ENCODE measurements at regions not wholly inside any gene's neighbourhood (a gene's known extent, or its start where the extent isn't known, plus 50 kb on each side); places are given as distances from the start of the nearest gene placed in this dataset.

GRCh38 chr9:108297073-108297472, 558.7 kb downstream of the ACTL7B start:
- no peaks in the 10 kb centered on the region for H3K27me3 ChIP-seq
- no peaks in the 10 kb centered on the region for H3K36me3 ChIP-seq
- WGBS, 5 donors = 48 to 84% (median 71%) methylated on average over 4 of the region's 4 CpGs
- peaks cover 0 to 12% (median 6%) of the 10 kb centered on the region in 4 donors for H3K4me1 ChIP-seq
- no peak overlapping the region for H3K4me3 ChIP-seq
- H3K9me3 ChIP-seq = no peaks in the 10 kb centered on the region
- intact Hi-C loops (cut with DNase I; ENCODE audit: low total_unique reads) = no loop called here
- DNase-seq = peak in 1 of 2 donors; percentile 58
- TF ChIP-seq CTCF (IDR thresholded peaks at IDR 0.05) = no peak
- TF ChIP-seq EP300 (IDR thresholded peaks at IDR 0.05) = no peak
- TF ChIP-seq POLR2AphosphoS5 (IDR thresholded peaks at IDR 0.05) = no peak
- TF ChIP-seq POLR2A (IDR thresholded peaks at IDR 0.05) = no peak
- H3K27ac ChIP-seq = peak overlapping the region in 1 of 5 donors; percentile 31

- Histone ChIP-seq H3K27me3 (no peaks in the 10 kb centered on the region), H3K36me3 (no peaks in the 10 kb centered on the region), H3K4me3 (no peak overlapping the region), H3K27ac (no peak overlapping the region), H3K4me1 (peaks cover 0 to 10% (median 6%) of the 10 kb centered on the region in 4 donors), H3K9me3 (no peaks in the 10 kb centered on the region)
- intact Hi-C loops (cut with DNase I; ENCODE audit: low total_unique reads) = no loop called here
- 72 to 95% (median 81%) methylated on average over 1 of the region's 1 CpG for WGBS, 5 donors
- no peak for DNase-seq
- TF ChIP-seq EP300 (IDR thresholded peaks at IDR 0.05) = no peak
- no peak for TF ChIP-seq CTCF (IDR thresholded peaks at IDR 0.05)
- TF ChIP-seq POLR2AphosphoS5 (IDR thresholded peaks at IDR 0.05) = no peak
Observed at GRCh38 chr9:108296056-108296455, 559.7 kb downstream of the ACTL7B start.

- Histone ChIP-seq H3K27ac (no peak overlapping the region), H3K9me3 (no peaks in the 10 kb centered on the region), H3K27me3 (no peaks in the 10 kb centered on the region), H3K36me3 (no peaks in the 10 kb centered on the region), H3K4me3 (no peak overlapping the region), H3K4me1 (no peaks in the 10 kb centered on the region)
- WGBS, 5 donors = 90 to 95% (median 92%) methylated on average over 2 of the region's 2 CpGs
- intact Hi-C loops (cut with DNase I; ENCODE audit: low total_unique reads) = no loop called here
- no peak for DNase-seq
- TF ChIP-seq POLR2A (IDR thresholded peaks at IDR 0.05) (no peak), POLR2AphosphoS5 (IDR thresholded peaks at IDR 0.05) (no peak), CTCF (IDR thresholded peaks at IDR 0.05) (no peak), EP300 (IDR thresholded peaks at IDR 0.05) (no peak)
Observed at GRCh38 chr9:108291586-108291932, 564.2 kb downstream of the ACTL7B start.

GRCh38 chr9:108290839-108291585, 564.8 kb downstream of the ACTL7B start:
- H3K9me3 ChIP-seq = no peaks in the 10 kb centered on the region
- no peak overlapping the region for H3K4me3 ChIP-seq
- no peaks in the 10 kb centered on the region for H3K4me1 ChIP-seq
- intact Hi-C loops (cut with DNase I; ENCODE audit: low total_unique reads) = no loop called here
- TF ChIP-seq CTCF (IDR thresholded peaks at IDR 0.05) (no peak), EP300 (IDR thresholded peaks at IDR 0.05) (no peak), POLR2A (IDR thresholded peaks at IDR 0.05) (no peak), POLR2AphosphoS5 (IDR thresholded peaks at IDR 0.05) (no peak)
- no peak overlapping the region for H3K27ac ChIP-seq
- H3K27me3 ChIP-seq = no peaks in the 10 kb centered on the region
- H3K36me3 ChIP-seq = no peaks in the 10 kb centered on the region
- WGBS, 5 donors = 45 to 61% (median 60%) methylated on average over 6 of the region's 6 CpGs
- DNase-seq = no peak
